ENCODE measurements at regions not wholly inside any gene's neighbourhood (a gene's known extent, or its start where the extent isn't known, plus 50 kb on each side); places are given as distances from the start of the nearest gene placed in this dataset.

DNA sequence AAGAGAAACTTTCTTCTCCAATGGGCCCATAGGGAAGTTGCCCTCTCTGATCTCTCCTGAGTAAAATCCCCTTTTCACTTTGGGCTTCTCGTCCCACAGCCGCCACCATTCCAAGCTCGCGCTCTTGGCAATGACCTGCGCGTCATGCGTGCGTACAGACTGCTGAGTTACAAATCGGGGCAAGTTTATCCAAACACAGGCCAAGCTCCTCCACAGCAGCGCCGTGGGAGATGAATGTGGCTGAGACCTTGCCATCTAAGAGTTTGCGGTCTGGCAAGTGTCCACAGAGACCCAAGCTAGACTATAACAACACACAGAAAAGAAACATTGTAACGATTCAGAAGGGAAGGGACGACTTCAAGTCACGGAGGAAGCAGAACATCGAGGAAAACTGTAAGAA is 116.3 kb upstream of the SOD1 start:
- Histone ChIP-seq H3K36me3 (ENCODE audit: insufficient read depth, low read length) (no peaks in the 10 kb centered on the region), H3K4me1 (ENCODE audit: insufficient read depth, low read length) (no peaks in the 10 kb centered on the region), H3K27me3 (ENCODE audit: insufficient read depth, low read length) (no peaks in the 10 kb centered on the region), H3K9me3 (ENCODE audit: control insufficient read depth in 1 of 2, low read length in 2 of 2) (no peaks in the 10 kb centered on the region), H3K4me3 (ENCODE audit: low read length in 2 of 2) (no peak overlapping the region), H3K27ac (ENCODE audit: low read depth, low read length) (no peak overlapping the region)
- ChIA-PET POLR2A (ENCODE audit: partially characterized antibody) (no interaction called here), CTCF (ENCODE audit: partially characterized antibody) (no interaction called here)
- H3K27me3 Mint-ChIP-seq = no peaks in the 10 kb centered on the region
- H3K27ac Mint-ChIP-seq = peak overlapping the region in 1 of 7 donors; percentile 3
- DNase-seq = no peak
- no peak overlapping the region for H3K4me3 Mint-ChIP-seq
- intact Hi-C loops (cut with micrococcal nuclease) = no loop called here
- no peaks in the 10 kb centered on the region for H3K9me3 Mint-ChIP-seq
- no peaks in the 10 kb centered on the region for H3K4me1 Mint-ChIP-seq
- H3K36me3 Mint-ChIP-seq = no peaks in the 10 kb centered on the region

- H3K9me3 Mint-ChIP-seq = no peaks in the 10 kb centered on the region
- Histone ChIP-seq H3K9me3 (ENCODE audit: control insufficient read depth in 1 of 2, low read length in 2 of 2) (no peaks in the 10 kb centered on the region), H3K4me1 (ENCODE audit: insufficient read depth, low read length) (no peaks in the 10 kb centered on the region), H3K36me3 (ENCODE audit: insufficient read depth, low read length) (no peaks in the 10 kb centered on the region), H3K4me3 (ENCODE audit: low read length in 2 of 2) (no peak overlapping the region), H3K27ac (ENCODE audit: low read depth, low read length) (no peak overlapping the region), H3K27me3 (ENCODE audit: insufficient read depth, low read length) (no peaks in the 10 kb centered on the region)
- no peaks in the 10 kb centered on the region for H3K36me3 Mint-ChIP-seq
- DNase-seq = no peak
- H3K4me3 Mint-ChIP-seq = no peak overlapping the region
- no peak overlapping the region for H3K27ac Mint-ChIP-seq
- H3K27me3 Mint-ChIP-seq = no peaks in the 10 kb centered on the region
- intact Hi-C loops (cut with micrococcal nuclease) = no loop called here
- ChIA-PET CTCF (ENCODE audit: partially characterized antibody) (interaction anchor here (0.9 kb wide), 1 partner anchor 9 kb away, joined by 3 read pairs; no protein-coding TSS in a partner anchor), POLR2A (ENCODE audit: partially characterized antibody) (no interaction called here)
- no peaks in the 10 kb centered on the region for H3K4me1 Mint-ChIP-seq
Measured at GRCh38 chr21:31538816-31539215, 120.7 kb upstream of the SOD1 start.

GRCh38 chr21:31537872-31538576 is 121.5 kb upstream of the SOD1 start:
- Histone ChIP-seq H3K27me3 (ENCODE audit: insufficient read depth, low read length) (no peaks in the 10 kb centered on the region), H3K36me3 (ENCODE audit: insufficient read depth, low read length) (no peaks in the 10 kb centered on the region), H3K4me1 (ENCODE audit: insufficient read depth, low read length) (no peaks in the 10 kb centered on the region), H3K9me3 (ENCODE audit: control insufficient read depth in 1 of 2, low read length in 2 of 2) (no peaks in the 10 kb centered on the region), H3K4me3 (ENCODE audit: low read length in 2 of 2) (no peak overlapping the region), H3K27ac (ENCODE audit: low read depth, low read length) (no peak overlapping the region)
- no peaks in the 10 kb centered on the region for H3K4me1 Mint-ChIP-seq
- CTCF ChIA-PET (ENCODE audit: partially characterized antibody) = interaction anchor here (0.9 kb wide), 1 partner anchor 9 kb away, joined by 3 read pairs; no protein-coding TSS in a partner anchor
- intact Hi-C loops (cut with micrococcal nuclease) = no loop called here
- H3K27ac Mint-ChIP-seq = no peak overlapping the region
- POLR2A ChIA-PET (ENCODE audit: partially characterized antibody) = no interaction called here
- H3K9me3 Mint-ChIP-seq = no peaks in the 10 kb centered on the region
- no peaks in the 10 kb centered on the region for H3K27me3 Mint-ChIP-seq
- H3K36me3 Mint-ChIP-seq = no peaks in the 10 kb centered on the region
- DNase-seq = no peak
- no peak overlapping the region for H3K4me3 Mint-ChIP-seq

DNA sequence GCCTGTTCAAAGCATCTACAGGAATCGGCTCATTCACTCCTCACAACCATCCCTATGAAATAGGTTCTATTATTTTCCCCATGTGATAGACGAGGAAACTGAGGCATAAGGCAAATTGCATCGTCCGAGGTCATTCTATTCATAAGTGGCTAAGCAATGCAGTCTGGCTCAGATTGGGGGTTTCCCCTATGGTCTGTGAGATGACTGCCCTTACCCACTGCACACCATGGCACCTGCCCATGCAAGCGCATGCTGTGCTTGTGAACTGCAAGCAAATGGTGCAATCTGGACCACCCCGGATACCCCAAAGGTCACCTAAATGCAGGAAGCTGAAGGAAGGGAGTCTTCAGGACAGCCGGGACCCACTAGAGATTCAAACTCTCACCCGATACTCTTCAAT is 123.4 kb upstream of the SOD1 start:
- ChIA-PET CTCF (ENCODE audit: partially characterized antibody) (no interaction called here), POLR2A (ENCODE audit: partially characterized antibody) (no interaction called here)
- intact Hi-C loops (cut with micrococcal nuclease) = no loop called here
- H3K4me1 ChIP-seq (ENCODE audit: insufficient read depth, low read length) = no peaks in the 10 kb centered on the region
- no peak overlapping the region for H3K27ac Mint-ChIP-seq
- no peaks in the 10 kb centered on the region for H3K9me3 Mint-ChIP-seq
- no peak overlapping the region for H3K4me3 Mint-ChIP-seq
- no peaks in the 10 kb centered on the region for H3K27me3 ChIP-seq (ENCODE audit: insufficient read depth, low read length)
- H3K4me3 ChIP-seq (ENCODE audit: low read length in 2 of 2) = no peak overlapping the region
- H3K36me3 Mint-ChIP-seq = no peaks in the 10 kb centered on the region
- H3K27ac ChIP-seq (ENCODE audit: low read depth, low read length) = no peak overlapping the region
- H3K27me3 Mint-ChIP-seq = no peaks in the 10 kb centered on the region
- no peaks in the 10 kb centered on the region for H3K36me3 ChIP-seq (ENCODE audit: insufficient read depth, low read length)
- no peak for DNase-seq
- no peaks in the 10 kb centered on the region for H3K9me3 ChIP-seq (ENCODE audit: control insufficient read depth in 1 of 2, low read length in 2 of 2)
- no peaks in the 10 kb centered on the region for H3K4me1 Mint-ChIP-seq

DNA sequence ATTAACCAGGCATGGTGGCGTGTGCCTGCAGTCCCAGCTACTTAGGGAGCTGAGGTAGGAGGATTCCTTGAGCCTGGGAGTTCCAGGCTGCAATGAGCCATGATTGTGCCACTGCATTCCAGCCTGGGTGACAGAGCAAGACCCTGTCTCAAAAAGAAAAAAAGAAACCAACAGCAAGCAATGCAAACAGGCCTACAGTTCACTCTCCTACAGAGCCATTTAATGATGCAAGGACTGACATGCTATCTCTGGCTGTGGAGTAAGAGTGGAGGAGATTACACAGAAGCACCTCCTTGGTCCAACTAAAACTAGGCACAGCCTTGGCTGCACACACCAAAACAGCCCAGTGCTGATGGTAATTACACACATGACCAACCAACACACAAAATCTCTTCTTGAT is 127.5 kb upstream of the SOD1 start:
- peaks cover 3 to 20% (median 13%) of the 10 kb centered on the region in 4 donors for H3K4me1 Mint-ChIP-seq
- no peak overlapping the region for H3K4me3 Mint-ChIP-seq
- no peak for DNase-seq
- H3K27ac Mint-ChIP-seq = peak overlapping the region in 1 of 7 donors; percentile 69
- Histone ChIP-seq H3K27me3 (ENCODE audit: insufficient read depth, low read length) (no peaks in the 10 kb centered on the region), H3K4me1 (ENCODE audit: insufficient read depth, low read length) (peaks cover 7% of the 10 kb centered on the region), H3K4me3 (ENCODE audit: low read length in 2 of 2) (no peak overlapping the region), H3K9me3 (ENCODE audit: control insufficient read depth in 1 of 2, low read length in 2 of 2) (no peaks in the 10 kb centered on the region), H3K36me3 (ENCODE audit: insufficient read depth, low read length) (no peaks in the 10 kb centered on the region), H3K27ac (ENCODE audit: low read depth, low read length) (no peak overlapping the region)
- no peaks in the 10 kb centered on the region for H3K36me3 Mint-ChIP-seq
- intact Hi-C loops (cut with micrococcal nuclease) = no loop called here
- POLR2A ChIA-PET (ENCODE audit: partially characterized antibody) = interaction anchor here (0.6 kb wide), 1 partner anchor 232 kb away, joined by 3 read pairs; no protein-coding TSS in a partner anchor
- H3K9me3 Mint-ChIP-seq = no peaks in the 10 kb centered on the region
- CTCF ChIA-PET (ENCODE audit: partially characterized antibody) = no interaction called here
- H3K27me3 Mint-ChIP-seq = no peaks in the 10 kb centered on the region

DNA sequence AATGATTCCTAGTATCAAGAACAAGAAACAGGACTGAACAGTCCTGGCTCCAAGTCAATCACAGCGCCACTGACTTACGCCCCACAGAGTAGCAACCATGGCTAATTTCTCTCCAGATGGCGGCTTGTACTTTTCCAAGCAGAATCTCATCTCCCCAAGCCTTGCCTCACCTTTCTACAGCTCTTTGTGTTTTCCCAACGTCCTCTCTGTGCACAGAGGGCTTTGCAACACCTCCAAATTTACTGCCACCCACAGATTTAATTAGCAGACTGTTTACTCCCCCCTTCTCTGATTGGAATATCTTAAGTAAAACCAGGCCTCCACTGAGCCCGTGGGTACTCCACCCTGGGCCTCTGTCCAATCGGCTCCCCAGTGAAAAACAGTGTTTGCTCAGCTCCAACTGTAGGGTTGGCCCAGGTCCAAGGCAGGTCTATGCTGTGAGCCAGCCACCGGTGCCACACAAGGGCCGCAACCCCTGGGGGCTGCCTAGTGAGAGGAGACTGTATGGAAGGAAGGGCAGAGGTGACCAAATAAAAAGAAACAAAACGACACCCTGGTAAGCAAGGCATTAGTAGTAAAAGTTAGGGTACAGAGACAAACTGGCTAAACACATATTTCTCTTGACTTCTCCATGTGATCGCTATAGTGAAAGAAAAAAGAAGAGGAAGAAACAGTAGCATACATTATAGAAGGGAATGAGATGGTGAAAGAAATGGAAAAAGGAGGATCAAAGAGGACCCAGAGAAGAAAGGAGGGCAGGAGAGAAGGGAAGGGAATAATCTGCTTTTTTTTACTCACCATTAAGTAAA is 128.4 kb upstream of the SOD1 start:
- DNase-seq = no peak
- Mint-ChIP-seq H3K36me3 (no peaks in the 10 kb centered on the region), H3K4me1 (peaks cover 3 to 20% (median 13%) of the 10 kb centered on the region in 4 donors), H3K4me3 (no peak overlapping the region), H3K27ac (peak overlapping the region in 3 of 7 donors; percentile 32 to 58 (median 45)), H3K9me3 (no peaks in the 10 kb centered on the region), H3K27me3 (no peaks in the 10 kb centered on the region)
- H3K36me3 ChIP-seq (ENCODE audit: insufficient read depth, low read length) = no peaks in the 10 kb centered on the region
- no peak overlapping the region for H3K27ac ChIP-seq (ENCODE audit: low read depth, low read length)
- no peak overlapping the region for H3K4me3 ChIP-seq (ENCODE audit: low read length in 2 of 2)
- intact Hi-C loops (cut with micrococcal nuclease) = no loop called here
- no peaks in the 10 kb centered on the region for H3K27me3 ChIP-seq (ENCODE audit: insufficient read depth, low read length)
- ChIA-PET POLR2A (ENCODE audit: partially characterized antibody) (no interaction called here), CTCF (ENCODE audit: partially characterized antibody) (no interaction called here)
- no peaks in the 10 kb centered on the region for H3K9me3 ChIP-seq (ENCODE audit: control insufficient read depth in 1 of 2, low read length in 2 of 2)
- peaks cover 7% of the 10 kb centered on the region for H3K4me1 ChIP-seq (ENCODE audit: insufficient read depth, low read length)

DNA sequence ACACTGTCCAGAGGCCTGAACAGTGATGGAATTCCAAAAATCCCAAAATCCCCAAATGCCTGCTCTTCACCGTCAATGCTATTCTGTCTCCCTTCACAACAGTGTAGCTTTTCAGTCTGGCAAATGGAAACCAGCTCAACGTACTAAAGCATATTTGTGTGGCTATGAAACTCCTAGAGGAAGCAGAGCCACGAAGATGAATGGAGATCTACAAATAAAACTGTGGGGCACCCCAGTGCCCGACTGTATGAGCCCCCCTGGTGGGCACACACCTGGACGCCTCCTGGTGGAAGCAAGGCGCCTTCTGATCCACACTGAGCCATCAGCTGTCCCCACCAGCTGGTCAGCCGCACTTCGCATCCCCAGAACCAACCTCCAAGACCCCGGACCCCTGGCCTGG is 129.1 kb upstream of the SOD1 start:
- Mint-ChIP-seq H3K27me3 (no peaks in the 10 kb centered on the region), H3K4me1 (peaks cover 5 to 20% (median 14%) of the 10 kb centered on the region in 4 donors), H3K9me3 (no peaks in the 10 kb centered on the region), H3K4me3 (no peak overlapping the region), H3K36me3 (no peaks in the 10 kb centered on the region), H3K27ac (no peak overlapping the region)
- intact Hi-C loops (cut with micrococcal nuclease) = no loop called here
- H3K27ac ChIP-seq (ENCODE audit: low read depth, low read length) = no peak overlapping the region
- H3K36me3 ChIP-seq (ENCODE audit: insufficient read depth, low read length) = no peaks in the 10 kb centered on the region
- no peak overlapping the region for H3K4me3 ChIP-seq (ENCODE audit: low read length in 2 of 2)
- peaks cover 7% of the 10 kb centered on the region for H3K4me1 ChIP-seq (ENCODE audit: insufficient read depth, low read length)
- no peak for DNase-seq
- no peaks in the 10 kb centered on the region for H3K9me3 ChIP-seq (ENCODE audit: control insufficient read depth in 1 of 2, low read length in 2 of 2)
- H3K27me3 ChIP-seq (ENCODE audit: insufficient read depth, low read length) = no peaks in the 10 kb centered on the region
- ChIA-PET POLR2A (ENCODE audit: partially characterized antibody) (no interaction called here), CTCF (ENCODE audit: partially characterized antibody) (no interaction called here)

Measured in CD4-positive, alpha-beta memory T cell (primary cell).